ENCODE measurements at regions not wholly inside any gene's neighbourhood (a gene's known extent, or its start where the extent isn't known, plus 50 kb on each side); places are given as distances from the start of the nearest gene placed in this dataset.

GRCh38 chr12:23197266-23197665 lies 572.3 kb downstream of the ETNK1 start:
- no peak overlapping the region for H4K91ac ChIP-seq (ENCODE audit: insufficient read depth, low read depth, low read length)
- no peak overlapping the region for H4K5ac ChIP-seq (ENCODE audit: low read depth, low read length)
- ATAC-seq (ENCODE audit: low read depth) (no peak), DNase-seq (no peak)
- no peak overlapping the region for H3K27ac ChIP-seq (ENCODE audit: insufficient read depth, low read length)
- TF ChIP-seq CTCF (conservative IDR thresholded peaks at IDR 0.05; ENCODE audit: low read depth, low read length) (no peak), RCOR1 (IDR thresholded peaks at IDR 0.05; ENCODE audit: insufficient replicate concordance, low read length) (no peak), NFE2L2 (IDR thresholded peaks at IDR 0.05; ENCODE audit: low read depth, low read length) (no peak), MAZ (IDR thresholded peaks at IDR 0.05; ENCODE audit: borderline replicate concordance, low read depth, low read length) (no peak), POLR2A (IDR thresholded peaks at IDR 0.05; ENCODE audit: low read depth, low read length) (no peak), RAD21 (IDR thresholded peaks at IDR 0.05; ENCODE audit: low read length) (no peak), MAFK (IDR thresholded peaks at IDR 0.05; ENCODE audit: low read depth, low read length) (no peak), FOS (IDR thresholded peaks at IDR 0.05; ENCODE audit: low read depth, low read length) (no peak), RFX5 (IDR thresholded peaks at IDR 0.05; ENCODE audit: low read depth, low read length) (no peak), CEBPB (IDR thresholded peaks at IDR 0.05; ENCODE audit: low read depth, low read length) (no peak), ELK1 (IDR thresholded peaks at IDR 0.05; ENCODE audit: borderline replicate concordance, low read depth, low read length) (no peak), USF2 (IDR thresholded peaks at IDR 0.05; ENCODE audit: low read depth, low read length) (no peak), SMC3 (IDR thresholded peaks at IDR 0.05; ENCODE audit: low read depth, low read length) (no peak), BHLHE40 (IDR thresholded peaks at IDR 0.05; ENCODE audit: low read depth, low read length) (no peak), CHD1 (IDR thresholded peaks at IDR 0.05; ENCODE audit: low read depth, low read length) (no peak), MXI1 (IDR thresholded peaks at IDR 0.05; ENCODE audit: borderline replicate concordance, low read depth, low read length) (no peak)
- no peaks in the 10 kb centered on the region for H3K79me1 ChIP-seq (ENCODE audit: low read depth in 1 of 2, low read length in 2 of 2)
- no peak overlapping the region for H2AK9ac ChIP-seq (replicated peaks; ENCODE audit: low read depth, low read length, poor library complexity)
- no peak overlapping the region for H3K9ac ChIP-seq (ENCODE audit: low read depth, low read length)
- no peak overlapping the region for H4K8ac ChIP-seq (ENCODE audit: low read depth in 2 of 2, low read length in 2 of 2)
- no peaks in the 10 kb centered on the region for H4K20me1 ChIP-seq (ENCODE audit: insufficient read depth, low read length)
- H3K4me1 ChIP-seq (ENCODE audit: control insufficient read depth, insufficient read depth, low read length): no peaks in the 10 kb centered on the region
- H2AFZ ChIP-seq (replicated peaks; ENCODE audit: low read length, poor library complexity): no peak overlapping the region
- no peak overlapping the region for H2BK120ac ChIP-seq (ENCODE audit: low read depth, low read length)
- WGBS, 2 experiments (ENCODE audit: extremely low coverage in 2 of 2, insufficient read length in 1 of 2): 67% methylated on average over 1 of the region's 4 CpGs; no CpG with 5 or more reads in 1 of the 2 experiments
- H3K36me3 ChIP-seq (ENCODE audit: control insufficient read depth, insufficient read depth, low read length): no peaks in the 10 kb centered on the region
- no peak overlapping the region for H3K18ac ChIP-seq (ENCODE audit: low read depth, low read length)
- H3K9me3 ChIP-seq (ENCODE audit: control insufficient read depth, insufficient read depth, low read length): no peaks in the 10 kb centered on the region
- H3K23ac ChIP-seq (ENCODE audit: low read depth, low read length): no peak overlapping the region
- H3K4ac ChIP-seq (ENCODE audit: low read depth, low read length): no peak overlapping the region
- H3K27me3 ChIP-seq (ENCODE audit: control insufficient read depth, insufficient read depth, low read length): no peaks in the 10 kb centered on the region
- H2AK5ac ChIP-seq (ENCODE audit: low read depth, low read length): no peak overlapping the region
- H3K56ac ChIP-seq (ENCODE audit: extremely low read depth, insufficient read depth, low read length): no peak overlapping the region
- ChIA-PET POLR2A (ENCODE audit: unreplicated experiment) (no interaction called here), CTCF (no interaction called here)
- H2BK5ac ChIP-seq (ENCODE audit: low read depth, low read length, poor library complexity, severe bottlenecking): no peak overlapping the region
- in situ Hi-C loops (cut with MboI; ENCODE audit: low sequenced_read_pairs) (no loop called here), intact Hi-C loops (cut with micrococcal nuclease) (no loop called here), dilution Hi-C loops (cut with HindIII; ENCODE audit: low sequenced_read_pairs, unreplicated experiment) (no loop called here)
- no peaks in the 10 kb centered on the region for H3K9me1 ChIP-seq (ENCODE audit: insufficient read depth, low read length)
- no peak overlapping the region for H3K4me2 ChIP-seq (ENCODE audit: low read depth, low read length)
- H3K14ac ChIP-seq (replicated peaks; ENCODE audit: low read depth, low read length): no peak overlapping the region
- H2BK20ac ChIP-seq (ENCODE audit: low read depth, low read length): no peak overlapping the region
- no peak overlapping the region for H2BK15ac ChIP-seq (ENCODE audit: low read depth, low read length)
- H3K4me3 ChIP-seq (ENCODE audit: insufficient read depth, low read depth, low read length): no peak overlapping the region
- no TSS peak for BruUV-seq (replicated peaks)
